ENCODE measurements at regions not wholly inside any gene's neighbourhood (a gene's known extent, or its start where the extent isn't known, plus 50 kb on each side); places are given as distances from the start of the nearest gene placed in this dataset.

- BruUV-seq (replicated peaks), result no TSS peak
- H3K9me3 ChIP-seq (replicated peaks; ENCODE audit: control insufficient read depth, insufficient read depth, low read length), result no peaks in the 10 kb centered on the region
- FAIRE-seq (no peak), ATAC-seq (no peak), DNase-seq (ENCODE audit: low read depth, low spot score) (no peak)
- CTCF ChIA-PET, result no interaction called here
- intact Hi-C loops (cut with micrococcal nuclease; ENCODE audit: unreplicated experiment), result no loop called here
- no peaks in the 10 kb centered on the region for H4K20me1 ChIP-seq (ENCODE audit: control insufficient read depth, insufficient read depth)
- no peaks in the 10 kb centered on the region for H3K36me3 ChIP-seq (ENCODE audit: control insufficient read depth in 2 of 2, insufficient read depth in 2 of 2, low read length in 1 of 2)
- no peak overlapping the region for H3K4me2 ChIP-seq (ENCODE audit: control insufficient read depth, insufficient read depth)
- TF ChIP-seq NRF1 (conservative IDR thresholded peaks at IDR 0.05; ENCODE audit: low read depth, low read length) (no peak), SUZ12 (IDR thresholded peaks at IDR 0.05; ENCODE audit: unreplicated experiment) (no peak), MYB (IDR thresholded peaks at IDR 0.05; ENCODE audit: borderline replicate concordance, low read depth, low read length) (no peak), KAT2A (conservative IDR thresholded peaks at IDR 0.05; ENCODE audit: control insufficient read depth, low read depth, low read length) (no peak), POLR2A (IDR thresholded peaks at IDR 0.05; ENCODE audit: low read depth, low read length) (no peak), EED (IDR thresholded peaks at IDR 0.05; ENCODE audit: low read depth) (no peak), DPF2 (IDR thresholded peaks at IDR 0.05) (no peak), MTA2 (IDR thresholded peaks at IDR 0.05; ENCODE audit: low read depth) (no peak), MLLT1 (IDR thresholded peaks at IDR 0.05) (no peak), EZH2 (IDR thresholded peaks at IDR 0.05; ENCODE audit: borderline replicate concordance, control insufficient read depth, low read depth, low read length) (no peak), CHD4 (IDR thresholded peaks at IDR 0.05) (no peak), E4F1 (IDR thresholded peaks at IDR 0.05; ENCODE audit: borderline replicate concordance, partially characterized antibody) (no peak), PAX8 (IDR thresholded peaks at IDR 0.05) (no peak), YBX1 (IDR thresholded peaks at IDR 0.05) (no peak), NR2F1 (conservative IDR thresholded peaks at IDR 0.05) (no peak), ZSCAN29 (IDR thresholded peaks at IDR 0.05) (no peak), PAX5 (IDR thresholded peaks at IDR 0.05; ENCODE audit: borderline replicate concordance, low read depth, low read length) (no peak), ZNF592 (IDR thresholded peaks at IDR 0.05) (no peak)
- H3K4me1 ChIP-seq (ENCODE audit: control insufficient read depth, insufficient read depth, low read length), result no peaks in the 10 kb centered on the region
- RAD21 ChIA-PET (ENCODE audit: unreplicated experiment), result no interaction called here
- H3K27me3 ChIP-seq (replicated peaks in 1 of 2; ENCODE audit: control insufficient read depth in 2 of 2, insufficient read depth in 2 of 2, low read length in 1 of 2), result no peaks in the 10 kb centered on the region
- H3K4me3 ChIP-seq, result no peak overlapping the region
- 38% methylated on average over 4 of the region's 4 CpGs for WGBS (ENCODE audit: insufficient coverage, insufficient replicate concordance, low lambda C conversion rate, missing lambda C conversion rate)
- SMC1A ChIA-PET (ENCODE audit: uncharacterized antibody, unreplicated experiment), result interaction anchor here (1.0 kb wide), 1 partner anchor 42 kb away, joined by 5 read pairs; no protein-coding TSS in a partner anchor
- H2AFZ ChIP-seq (ENCODE audit: control insufficient read depth, low read depth, low read length), result no peak overlapping the region
- POLR2A ChIA-PET, result no interaction called here
- no peak overlapping the region for H3K9ac ChIP-seq (ENCODE audit: control insufficient read depth, insufficient read depth, low read length)
- in situ Hi-C loops (cut with MboI), result no loop called here
- no peaks in the 10 kb centered on the region for H3K79me2 ChIP-seq (ENCODE audit: control insufficient read depth, insufficient read depth, low read length)
- no peak overlapping the region for H3K27ac ChIP-seq (ENCODE audit: control insufficient read depth, insufficient read depth)
These were observed 280.9 kb upstream of the FZD8 start for GRCh38 chr10:35922876-35923600.
